ENCODE measurements at regions not wholly inside any gene's neighbourhood (a gene's known extent, or its start where the extent isn't known, plus 50 kb on each side); places are given as distances from the start of the nearest gene placed in this dataset.
"Not testable (repeated sequence)": the region's sequence is repeated elsewhere in the genome, so short reads cannot be mapped to it uniquely, and the experiment has no call there.

DNA sequence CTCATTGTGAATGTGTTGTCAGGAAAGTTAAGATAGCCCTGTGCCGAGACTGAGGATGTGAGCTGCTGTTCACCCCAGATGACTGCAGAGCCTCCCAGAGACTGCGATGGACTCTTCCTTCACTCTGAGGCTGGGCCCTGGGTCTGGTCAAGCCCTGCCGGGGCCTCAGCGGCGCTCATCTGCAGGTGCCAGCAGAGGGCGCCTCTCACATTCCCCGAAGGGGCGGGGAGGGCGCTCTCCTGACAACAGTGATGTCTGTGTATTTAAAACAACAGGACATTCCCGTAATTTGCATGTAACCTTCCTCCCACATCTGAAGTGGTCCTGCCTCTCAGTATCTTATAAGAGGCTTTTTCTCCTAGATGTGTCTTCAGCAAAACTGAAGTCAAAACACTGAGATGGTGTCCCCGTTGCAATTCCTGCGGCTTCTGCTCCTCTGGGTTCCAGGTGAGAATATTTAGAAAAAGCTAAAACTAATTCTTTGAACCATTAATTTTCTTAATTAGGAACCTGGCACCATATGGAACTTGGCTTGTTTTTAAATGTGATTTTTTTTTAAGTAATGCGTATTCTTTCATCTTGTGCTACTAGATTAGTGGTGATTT lies 1377.9 kb downstream of the RPIA start:
- peaks cover 7% of the 10 kb centered on the region for H3K9me3 Mint-ChIP-seq
- no peaks in the 10 kb centered on the region for H3K36me3 Mint-ChIP-seq
- no peak for ATAC-seq
- DNase-seq (ENCODE audit: low spot score in 2 of 2): no peak
- H3K4me1 Mint-ChIP-seq: no peaks in the 10 kb centered on the region
- no peak overlapping the region for H3K27ac Mint-ChIP-seq
- no peak overlapping the region for H3K4me3 Mint-ChIP-seq

DNA sequence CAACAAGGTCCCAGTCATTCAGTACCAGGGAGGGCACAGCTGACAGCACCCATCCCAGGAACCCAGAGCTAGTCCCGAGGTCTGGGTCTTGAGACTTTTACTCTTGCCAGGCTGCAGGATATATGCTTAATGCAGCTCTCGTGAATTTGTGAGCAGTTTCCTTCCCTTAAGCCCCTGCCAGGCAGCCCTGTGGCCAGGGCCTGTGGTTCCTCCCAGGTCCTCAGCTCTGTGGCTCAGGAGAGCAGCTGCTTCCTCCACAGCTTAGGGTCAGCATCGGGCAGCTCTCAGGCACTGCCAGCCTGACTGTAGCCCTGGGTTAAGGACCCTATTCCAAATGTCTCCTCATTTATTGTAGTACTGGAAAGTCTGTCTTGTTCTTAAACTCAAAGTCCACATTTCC lies 1384.8 kb downstream of the RPIA start:
- Mint-ChIP-seq H3K4me1 (no peaks in the 10 kb centered on the region), H3K4me3 (no peak overlapping the region), H3K9me3 (peaks cover 14% of the 10 kb centered on the region), H3K36me3 (no peaks in the 10 kb centered on the region), H3K27ac (no peak overlapping the region)
- DNase-seq (ENCODE audit: low spot score in 2 of 2) (no peak), ATAC-seq (no peak)

DNA sequence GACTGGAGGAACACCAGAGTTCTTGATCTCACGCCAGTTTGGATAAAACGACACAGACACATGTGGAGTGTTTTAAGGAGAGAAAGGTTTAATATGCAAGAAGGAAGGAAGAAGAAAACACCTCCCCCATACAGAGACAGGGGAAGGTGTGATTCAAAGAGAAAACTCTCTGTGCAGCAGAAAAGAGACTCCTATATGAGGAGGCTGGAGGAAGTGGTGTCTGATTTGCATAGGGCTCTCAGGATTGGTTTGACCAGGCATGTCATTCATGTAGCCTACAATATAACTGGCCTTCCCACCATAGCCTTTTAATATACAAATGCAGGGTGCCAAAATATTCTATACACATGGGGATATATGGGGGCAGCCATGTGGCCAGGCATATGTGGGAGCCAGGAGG lies 1386.5 kb downstream of the RPIA start:
- H3K36me3 Mint-ChIP-seq: no peaks in the 10 kb centered on the region
- H3K4me1 Mint-ChIP-seq: no peaks in the 10 kb centered on the region
- H3K4me3 Mint-ChIP-seq: no peak overlapping the region
- ATAC-seq (no peak), DNase-seq (ENCODE audit: low spot score in 2 of 2) (no peak)
- H3K27ac Mint-ChIP-seq: no peak overlapping the region
- peaks cover 14% of the 10 kb centered on the region for H3K9me3 Mint-ChIP-seq

DNA sequence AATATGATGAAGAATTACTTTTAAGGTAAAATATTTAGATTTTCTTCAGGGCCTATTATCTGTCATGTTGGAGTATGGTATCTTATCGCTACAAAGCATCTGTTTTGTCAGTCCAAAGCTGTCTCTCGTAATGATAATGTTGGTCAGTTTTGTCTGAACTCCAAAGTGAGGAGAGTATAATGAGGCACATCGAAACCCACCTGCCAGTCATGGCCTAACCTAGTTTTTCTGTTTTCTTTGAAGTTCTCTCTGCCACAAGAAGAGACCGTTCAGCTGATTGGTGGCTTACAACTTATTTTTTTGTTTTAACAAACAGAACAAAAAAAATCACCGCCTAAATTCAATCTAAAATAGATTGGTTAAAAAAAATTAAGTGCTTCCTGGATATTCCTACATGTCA lies 1387.9 kb downstream of the RPIA start:
- no peaks in the 10 kb centered on the region for H3K4me1 Mint-ChIP-seq
- no peaks in the 10 kb centered on the region for H3K36me3 Mint-ChIP-seq
- ATAC-seq (no peak), DNase-seq (ENCODE audit: low spot score in 2 of 2) (no peak)
- H3K9me3 Mint-ChIP-seq: peaks cover 14% of the 10 kb centered on the region
- no peak overlapping the region for H3K27ac Mint-ChIP-seq
- no peak overlapping the region for H3K4me3 Mint-ChIP-seq

DNA sequence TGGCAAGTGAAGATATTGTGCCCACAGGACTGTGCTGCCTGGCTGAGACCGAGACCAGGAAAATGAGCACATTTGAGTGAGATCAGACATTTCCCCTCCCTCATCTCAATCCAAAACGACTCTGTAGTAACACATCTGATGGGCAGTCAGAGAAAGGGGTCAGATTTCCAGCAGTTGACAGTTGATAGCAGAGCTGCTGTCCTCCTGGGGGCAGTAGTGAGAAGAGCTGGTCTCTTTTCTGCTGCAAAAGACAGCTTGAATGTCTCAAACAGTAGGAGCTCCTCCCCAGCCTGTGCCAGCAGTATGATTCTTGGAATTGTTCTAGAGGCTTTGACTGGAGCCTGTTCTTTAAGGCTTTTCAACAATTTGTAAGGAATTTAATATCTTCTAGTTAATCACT lies 1396.3 kb downstream of the RPIA start:
- not testable (repeated sequence) for H3K4me3 Mint-ChIP-seq; DNase-seq (ENCODE audit: low spot score in 2 of 2); H3K9me3 Mint-ChIP-seq; ATAC-seq; H3K27ac Mint-ChIP-seq; H3K36me3 Mint-ChIP-seq; H3K4me1 Mint-ChIP-seq

DNA sequence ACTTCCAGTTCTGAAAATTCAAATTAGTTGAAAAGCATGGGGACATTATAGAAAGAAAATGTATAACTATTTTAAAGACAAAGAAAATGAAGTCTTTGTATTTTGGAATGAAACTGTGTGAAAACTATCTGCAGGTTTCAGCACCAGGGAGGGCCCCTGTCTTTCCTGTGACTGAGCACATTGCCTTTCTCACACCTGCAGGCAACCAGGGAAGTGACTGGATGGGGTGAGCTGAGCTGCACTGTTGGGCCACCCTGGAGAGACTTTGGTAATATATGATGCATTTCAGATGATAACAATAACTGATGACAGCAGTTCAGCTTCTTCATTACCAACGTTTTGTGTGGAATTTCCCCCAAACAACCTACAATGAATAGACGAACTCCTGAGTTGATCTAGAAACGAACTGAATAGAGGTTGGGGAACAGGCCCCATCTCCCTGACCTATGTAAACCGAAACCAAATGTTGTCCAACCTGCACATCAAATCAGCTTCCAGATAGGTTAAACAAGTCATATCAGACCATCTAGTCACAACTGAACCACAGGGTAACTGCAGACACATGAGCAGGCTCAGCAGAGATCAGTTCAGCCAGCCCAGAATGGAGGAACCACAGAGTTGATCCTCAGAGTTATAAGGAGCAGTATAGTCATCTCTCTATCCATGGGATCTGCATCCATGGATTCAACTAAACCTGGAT lies 1402.2 kb downstream of the RPIA start:
- H3K27ac Mint-ChIP-seq; H3K4me3 Mint-ChIP-seq; H3K36me3 Mint-ChIP-seq; DNase-seq (ENCODE audit: low spot score in 2 of 2); H3K4me1 Mint-ChIP-seq; H3K9me3 Mint-ChIP-seq: not testable (repeated sequence)
- peak; percentile 28 for ATAC-seq

DNA sequence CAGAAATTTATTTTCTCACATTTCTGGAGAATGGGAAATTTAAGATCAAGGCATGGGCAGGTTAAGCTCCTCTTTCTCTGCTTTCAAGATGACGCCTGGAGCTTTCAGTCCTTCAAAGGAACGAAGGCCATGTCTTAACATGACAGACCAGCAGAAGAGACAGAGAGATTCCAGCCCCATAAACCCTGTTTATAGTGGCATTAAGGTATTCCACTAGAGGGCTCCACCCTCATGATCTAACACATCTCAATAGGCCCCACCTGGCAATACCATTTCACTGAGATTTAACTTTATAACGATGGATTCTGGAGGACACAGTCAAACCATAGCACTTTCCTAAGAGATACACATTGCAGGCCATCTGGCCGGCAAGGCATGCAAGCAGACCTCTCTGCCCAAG lies 1406.1 kb downstream of the RPIA start:
- ATAC-seq; H3K36me3 Mint-ChIP-seq; H3K9me3 Mint-ChIP-seq; DNase-seq (ENCODE audit: low spot score in 2 of 2); H3K4me3 Mint-ChIP-seq; H3K27ac Mint-ChIP-seq; H3K4me1 Mint-ChIP-seq: not testable (repeated sequence)

DNA sequence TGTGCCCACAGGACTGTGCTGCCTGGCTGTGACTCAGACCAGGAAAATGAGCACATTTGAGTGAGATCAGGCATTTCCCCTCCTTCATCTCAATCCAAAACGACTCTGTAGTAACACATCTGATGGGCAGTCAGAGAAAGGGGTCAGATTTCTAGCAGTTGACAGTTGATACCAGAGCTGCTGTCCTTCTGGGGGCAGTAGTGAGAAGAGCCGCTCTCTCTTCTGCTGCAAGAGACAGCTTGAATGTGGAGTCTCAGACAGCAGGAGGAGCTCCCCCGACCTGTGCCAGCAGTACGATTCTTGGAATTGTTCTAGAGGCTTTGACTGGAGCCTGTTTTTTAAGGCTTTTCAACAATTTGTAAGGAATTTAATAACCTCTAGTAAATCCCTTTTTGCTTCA lies 1413.7 kb downstream of the RPIA start:
- DNase-seq (ENCODE audit: low spot score in 2 of 2); H3K9me3 Mint-ChIP-seq; H3K27ac Mint-ChIP-seq; ATAC-seq; H3K36me3 Mint-ChIP-seq; H3K4me1 Mint-ChIP-seq; H3K4me3 Mint-ChIP-seq: not testable (repeated sequence)

DNA sequence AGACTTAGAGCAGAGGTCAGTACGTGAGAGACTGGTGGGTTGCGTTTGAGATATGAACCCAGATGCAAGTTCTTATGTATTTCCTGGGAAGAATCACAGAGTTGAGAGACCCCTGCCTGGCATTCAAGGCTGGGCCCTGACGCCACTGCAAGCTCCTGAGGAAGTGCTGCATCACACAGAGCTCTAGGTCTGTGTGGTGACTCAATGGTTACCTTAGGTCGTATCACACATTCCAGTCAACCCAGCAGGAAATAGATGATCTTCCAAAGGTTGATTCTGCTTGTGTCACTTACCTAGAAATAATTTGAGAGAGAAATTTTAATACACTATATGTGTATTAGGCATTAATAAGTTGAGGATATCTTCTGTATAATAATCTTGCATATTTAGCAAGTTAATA lies 1431.9 kb downstream of the RPIA start:
- not testable (repeated sequence) for H3K27ac Mint-ChIP-seq; H3K9me3 Mint-ChIP-seq; ATAC-seq; H3K4me1 Mint-ChIP-seq; DNase-seq (ENCODE audit: low spot score in 2 of 2); H3K4me3 Mint-ChIP-seq; H3K36me3 Mint-ChIP-seq

DNA sequence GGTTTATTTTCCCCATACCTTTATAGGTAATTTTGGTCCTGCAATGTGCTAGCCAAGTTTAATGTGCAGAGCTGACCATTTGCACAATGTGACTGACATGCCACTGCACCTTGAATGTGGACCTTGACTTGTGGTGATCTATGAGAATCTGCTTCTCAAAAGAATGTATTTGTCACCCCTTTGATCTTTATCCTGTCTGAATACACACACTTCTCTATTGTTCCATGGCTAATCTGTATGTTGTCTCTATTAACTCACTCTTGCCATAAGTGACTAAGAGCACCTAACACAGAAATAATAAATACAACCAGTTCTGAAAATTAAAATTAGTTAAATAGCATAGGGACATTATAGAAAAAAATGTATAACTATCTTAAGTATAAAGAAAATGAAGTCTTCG lies 1447.6 kb downstream of the RPIA start:
- H3K27ac Mint-ChIP-seq; H3K4me1 Mint-ChIP-seq; ATAC-seq; H3K9me3 Mint-ChIP-seq; H3K36me3 Mint-ChIP-seq; DNase-seq (ENCODE audit: low spot score in 2 of 2); H3K4me3 Mint-ChIP-seq: not testable (repeated sequence)

DNA sequence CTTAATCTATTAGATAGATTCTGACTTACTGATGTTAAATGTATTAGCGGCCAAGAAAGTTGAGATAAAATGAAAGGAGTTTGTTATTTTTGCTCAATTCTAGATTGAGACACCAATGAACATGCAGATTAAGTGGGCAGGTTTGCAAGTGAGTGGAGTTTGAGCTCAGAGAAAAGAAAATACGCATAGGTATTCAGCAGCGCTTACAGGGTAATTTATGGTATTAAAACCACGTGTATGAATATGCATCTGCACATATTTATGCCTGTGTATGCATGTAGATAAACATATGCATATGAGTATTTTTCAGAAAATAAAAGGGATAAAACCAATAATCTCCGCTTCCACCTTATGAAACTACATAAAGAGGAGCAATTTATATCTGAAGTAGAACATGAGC lies 1450.1 kb downstream of the RPIA start:
- H3K4me3 Mint-ChIP-seq; ATAC-seq; H3K4me1 Mint-ChIP-seq; DNase-seq (ENCODE audit: low spot score in 2 of 2); H3K27ac Mint-ChIP-seq; H3K36me3 Mint-ChIP-seq: not testable (repeated sequence)
- H3K9me3 Mint-ChIP-seq: peaks cover 15% of the 10 kb centered on the region

DNA sequence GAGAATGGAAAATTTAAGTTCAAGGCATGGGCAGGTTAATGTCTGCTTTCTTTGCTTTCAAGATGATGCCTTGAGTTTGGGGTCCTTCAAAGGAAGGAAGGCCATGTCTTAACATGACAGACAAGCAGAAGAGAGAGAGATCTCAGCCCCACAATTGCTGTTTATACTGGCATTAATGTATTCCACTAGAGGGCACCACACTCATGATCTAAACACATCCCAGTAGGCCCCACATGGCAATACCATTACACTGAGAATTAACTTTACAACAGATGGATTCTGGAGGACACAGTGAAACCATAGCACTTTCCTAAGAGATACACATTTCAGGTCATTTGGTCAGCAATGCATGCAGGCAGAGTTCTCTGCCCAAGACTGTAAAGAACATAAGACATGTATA lies 1460.3 kb downstream of the RPIA start:
- not testable (repeated sequence) for H3K27ac Mint-ChIP-seq; H3K4me3 Mint-ChIP-seq; H3K9me3 Mint-ChIP-seq; DNase-seq (ENCODE audit: low spot score in 2 of 2); H3K4me1 Mint-ChIP-seq; ATAC-seq; H3K36me3 Mint-ChIP-seq

DNA sequence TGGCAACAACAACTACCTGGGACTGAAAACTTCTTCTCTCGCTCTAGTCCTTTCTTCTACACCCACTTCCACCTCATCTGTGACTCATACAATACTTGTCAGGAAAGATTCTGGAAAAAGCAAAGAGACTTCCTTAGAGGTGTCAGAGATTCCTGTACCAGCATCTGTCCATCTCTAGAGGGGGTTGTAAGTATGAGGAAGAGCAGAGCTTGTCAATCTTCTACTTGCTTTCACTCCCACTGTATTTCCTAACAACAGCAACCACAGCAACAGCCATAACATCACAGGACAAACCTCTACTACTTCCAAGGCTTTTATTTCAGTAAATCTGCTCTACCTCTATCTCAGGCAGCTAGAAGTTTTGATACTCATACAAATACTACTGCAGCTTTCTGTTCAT lies 1479.5 kb downstream of the RPIA start:
- not testable (repeated sequence) for H3K9me3 Mint-ChIP-seq; H3K4me3 Mint-ChIP-seq; H3K36me3 Mint-ChIP-seq; H3K27ac Mint-ChIP-seq; H3K4me1 Mint-ChIP-seq; DNase-seq (ENCODE audit: low spot score in 2 of 2); ATAC-seq

DNA sequence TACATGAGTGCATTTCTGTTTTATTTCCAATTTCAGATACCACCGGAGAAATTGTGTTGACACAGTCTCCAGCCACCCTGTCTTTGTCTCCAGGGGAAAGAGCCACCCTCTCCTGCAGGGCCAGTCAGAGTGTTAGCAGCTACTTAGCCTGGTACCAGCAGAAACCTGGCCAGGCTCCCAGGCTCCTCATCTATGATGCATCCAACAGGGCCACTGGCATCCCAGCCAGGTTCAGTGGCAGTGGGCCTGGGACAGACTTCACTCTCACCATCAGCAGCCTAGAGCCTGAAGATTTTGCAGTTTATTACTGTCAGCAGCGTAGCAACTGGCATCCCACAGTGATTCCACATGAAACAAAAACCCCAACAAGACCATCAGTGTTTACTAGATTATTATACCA lies 1481.6 kb downstream of the RPIA start:
- not testable (repeated sequence) for H3K9me3 Mint-ChIP-seq; ATAC-seq; DNase-seq (ENCODE audit: low spot score in 2 of 2); H3K4me1 Mint-ChIP-seq; H3K36me3 Mint-ChIP-seq; H3K27ac Mint-ChIP-seq; H3K4me3 Mint-ChIP-seq

DNA sequence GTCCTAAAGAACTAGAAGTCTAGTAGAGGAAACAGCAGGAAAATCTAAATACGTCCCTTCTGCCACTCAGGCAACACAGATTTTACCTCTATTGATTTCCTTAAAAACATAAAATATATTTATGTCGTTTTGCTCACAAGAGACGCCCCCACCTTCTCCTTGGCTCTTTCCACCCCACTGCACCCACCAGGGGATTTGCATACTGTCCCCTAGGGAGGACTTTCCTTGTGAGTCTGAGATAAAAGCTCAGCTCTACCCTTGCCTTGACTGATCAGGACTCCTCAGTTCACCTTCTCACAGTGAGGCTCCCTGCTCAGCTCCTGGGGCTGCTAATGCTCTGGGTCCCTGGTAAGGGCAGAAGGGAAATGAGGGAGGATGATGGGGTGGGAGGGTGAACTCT lies 1488.1 kb downstream of the RPIA start:
- not testable (repeated sequence) for H3K36me3 Mint-ChIP-seq; H3K4me1 Mint-ChIP-seq; H3K27ac Mint-ChIP-seq; DNase-seq (ENCODE audit: low spot score in 2 of 2); H3K9me3 Mint-ChIP-seq; H3K4me3 Mint-ChIP-seq; ATAC-seq

DNA sequence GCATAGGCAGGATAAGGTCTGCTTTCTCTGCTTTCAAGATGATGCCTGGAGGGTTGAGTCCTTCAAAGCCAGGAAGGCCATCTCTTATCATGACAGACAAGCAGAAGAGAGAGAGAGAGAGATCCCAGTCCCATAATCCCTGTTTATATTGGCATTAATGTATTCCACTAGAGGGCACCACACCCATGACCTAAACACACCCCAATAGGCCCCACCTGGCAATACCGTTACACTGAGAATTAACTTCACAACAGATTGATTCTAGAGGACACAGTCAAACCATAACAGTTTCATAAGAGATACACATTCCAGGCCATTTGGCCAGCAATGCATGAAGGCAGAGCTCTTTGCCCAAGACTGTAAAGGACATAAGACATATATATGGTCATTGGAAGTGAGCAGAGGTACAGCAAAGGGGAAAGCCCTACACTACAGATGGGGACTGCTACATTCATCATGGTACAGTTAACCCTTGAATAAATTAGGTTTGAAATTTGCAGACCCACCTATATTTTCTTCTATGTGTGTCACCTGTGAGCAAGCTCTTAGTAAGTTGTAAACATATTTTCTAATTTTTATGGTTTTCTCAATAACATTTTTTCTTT lies 1516.1 kb downstream of the RPIA start:
- no peaks in the 10 kb centered on the region for H3K4me1 Mint-ChIP-seq
- H3K4me3 Mint-ChIP-seq: no peak overlapping the region
- no peak for DNase-seq (ENCODE audit: low spot score in 2 of 2)
- no peak for ATAC-seq
- H3K36me3 Mint-ChIP-seq: no peaks in the 10 kb centered on the region
- peaks cover 4% of the 10 kb centered on the region for H3K9me3 Mint-ChIP-seq
- H3K27ac Mint-ChIP-seq: no peak overlapping the region

All from stimulated activated effector memory CD8-positive, alpha-beta T cell treated with anti-CD3 and anti-CD28 coated beads, Interleukin-12 subunit alpha, Interleukin-12 subunit beta, amount 100 ng/mL, for 72 hours (primary cell).